Fibroblast of lung (primary cell): ENCODE measurements at regions not wholly inside any gene's neighbourhood (a gene's known extent, or its start where the extent isn't known, plus 50 kb on each side); places are given as distances from the start of the nearest gene placed in this dataset.

Experiments
- EZH2 ChIP-seq: IDR thresholded peaks from 2 replicates; pipeline ENCODE4 v1.5.1; 2012; ENCODE audit warnings: low read length, control low read depth, mild to moderate bottlenecking; ENCODE audit errors: missing control alignments
- TF ChIP-seq, protein P1 (sequence below), 2 donors: IDR thresholded peaks in 1 of 2; conservative IDR thresholded peaks in 1 of 2; 1 replicate in 1 of 2; 2 replicates in 1 of 2; pipeline ENCODE4 v1.5.1; 2011 to 2012; ENCODE audit warnings: low read length in 2 of 2, control low read depth in 1 of 2, inconsistent platforms in 1 of 2, low read depth in 1 of 2, mild to moderate bottlenecking in 1 of 2

DNA sequence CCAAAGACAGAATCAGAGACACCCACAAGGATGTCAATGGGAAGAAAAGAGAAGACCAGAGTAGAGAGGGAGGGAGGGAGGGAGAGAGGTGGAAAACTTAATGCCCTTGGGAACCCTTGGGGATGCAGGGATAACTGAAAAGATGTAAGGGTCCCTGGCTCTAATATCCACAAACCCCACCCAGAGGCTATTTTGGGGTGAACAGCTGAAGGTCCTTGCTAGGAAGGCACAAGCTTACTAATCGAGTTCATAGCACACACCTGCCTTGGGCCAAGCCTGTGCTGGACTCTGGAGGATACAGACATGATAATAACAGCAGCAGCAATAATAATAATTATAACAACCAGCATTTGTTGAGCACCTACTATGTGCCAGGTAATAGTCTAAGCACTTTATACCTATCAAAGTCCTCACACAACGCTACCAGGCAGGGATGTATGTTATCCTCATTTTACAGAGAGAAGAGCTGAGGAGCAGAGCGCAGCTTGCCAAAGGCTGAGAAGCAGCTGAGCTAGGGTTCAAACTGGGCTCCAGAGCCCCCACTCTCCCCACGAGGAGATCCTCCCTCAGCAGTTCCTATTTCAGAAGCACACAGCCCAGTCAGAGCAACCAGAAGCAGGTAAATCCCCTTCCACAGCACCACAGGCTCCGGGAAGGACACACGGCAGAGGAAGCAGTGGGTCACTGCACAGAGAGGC lies 174.2 kb downstream of the ANKRD60 start:
- TF ChIP-seq, protein P1, sequence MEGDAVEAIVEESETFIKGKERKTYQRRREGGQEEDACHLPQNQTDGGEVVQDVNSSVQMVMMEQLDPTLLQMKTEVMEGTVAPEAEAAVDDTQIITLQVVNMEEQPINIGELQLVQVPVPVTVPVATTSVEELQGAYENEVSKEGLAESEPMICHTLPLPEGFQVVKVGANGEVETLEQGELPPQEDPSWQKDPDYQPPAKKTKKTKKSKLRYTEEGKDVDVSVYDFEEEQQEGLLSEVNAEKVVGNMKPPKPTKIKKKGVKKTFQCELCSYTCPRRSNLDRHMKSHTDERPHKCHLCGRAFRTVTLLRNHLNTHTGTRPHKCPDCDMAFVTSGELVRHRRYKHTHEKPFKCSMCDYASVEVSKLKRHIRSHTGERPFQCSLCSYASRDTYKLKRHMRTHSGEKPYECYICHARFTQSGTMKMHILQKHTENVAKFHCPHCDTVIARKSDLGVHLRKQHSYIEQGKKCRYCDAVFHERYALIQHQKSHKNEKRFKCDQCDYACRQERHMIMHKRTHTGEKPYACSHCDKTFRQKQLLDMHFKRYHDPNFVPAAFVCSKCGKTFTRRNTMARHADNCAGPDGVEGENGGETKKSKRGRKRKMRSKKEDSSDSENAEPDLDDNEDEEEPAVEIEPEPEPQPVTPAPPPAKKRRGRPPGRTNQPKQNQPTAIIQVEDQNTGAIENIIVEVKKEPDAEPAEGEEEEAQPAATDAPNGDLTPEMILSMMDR (conservative IDR thresholded peaks at IDR 0.05 in 1 of 2, IDR thresholded peaks at IDR 0.05 in 1 of 2; ENCODE audit: low read depth in 1 of 2, low read length in 2 of 2): no peak
- TF ChIP-seq EZH2: no peak
